Tibial artery (tissue), 4 donors: ENCODE measurements at regions not wholly inside any gene's neighbourhood (a gene's known extent, or its start where the extent isn't known, plus 50 kb on each side); places are given as distances from the start of the nearest gene placed in this dataset.

Experiments used
- DNase-seq, 2 donors: peaks; one replicate each; pipeline ENCODE4 v3.0.0-alpha.2; 2019
- H3K27ac ChIP-seq, 2 donors: fragments of 200-600 bp; sonication (generic) in 1 of 2; 1 replicate in 1 of 2; 2 replicates in 1 of 2; pipeline ENCODE4 v1.5.1; 2018 to 2019; ENCODE audit warnings: mild to moderate bottlenecking in 1 of 2
- H3K27me3 ChIP-seq, 2 donors: fragments of 200-600 bp; sonication (generic) in 1 of 2; one replicate each; pipeline versions ENCODE4 v1.5.1 to v1.6.0; 2016 to 2019
- H3K36me3 ChIP-seq, 3 donors: fragments of 200-600 bp; sonication (generic) in 2 of 3; one replicate each; pipeline ENCODE4 v1.5.1; 2016 to 2019; ENCODE audit warnings: mild to moderate bottlenecking in 2 of 3
- H3K4me1 ChIP-seq, 4 donors: fragments of 200-600 bp; sonication (generic) in 2 of 4; 1 replicate in 3 of 4; 2 replicates in 1 of 4; pipeline ENCODE4 v1.5.1; 2016 to 2019
- H3K4me3 ChIP-seq, 2 donors: fragments of 200-600 bp; sonication (generic) in 1 of 2; 1 replicate in 1 of 2; 2 replicates in 1 of 2; pipeline ENCODE4 v1.5.1; 2018 to 2019; ENCODE audit warnings: mild to moderate bottlenecking in 2 of 2
- H3K9me3 ChIP-seq, 3 donors: fragments of 200-600 bp; sonication (generic) in 1 of 3; one replicate each; pipeline ENCODE4 v1.5.1; 2016 to 2019
- intact Hi-C: fragments of 100-400 bp; cut with DNase I; formaldehyde crosslinking; loops from one replicate; pipeline ENCODE4 v1.15.0; 2023; ENCODE audit warnings: low total_unique reads
- TF ChIP-seq, protein P1 (sequence below), 2 experiments: fragments of 200-600 bp in 1 of 2; fragments of 450-650 bp in 1 of 2; IDR thresholded peaks; one replicate each; pipeline ENCODE4 v1.5.1; 2017 to 2019; ENCODE audit warnings: antibody characterized with exemption in 2 of 2, mild to moderate bottlenecking in 1 of 2, moderate library complexity in 1 of 2

DNA sequence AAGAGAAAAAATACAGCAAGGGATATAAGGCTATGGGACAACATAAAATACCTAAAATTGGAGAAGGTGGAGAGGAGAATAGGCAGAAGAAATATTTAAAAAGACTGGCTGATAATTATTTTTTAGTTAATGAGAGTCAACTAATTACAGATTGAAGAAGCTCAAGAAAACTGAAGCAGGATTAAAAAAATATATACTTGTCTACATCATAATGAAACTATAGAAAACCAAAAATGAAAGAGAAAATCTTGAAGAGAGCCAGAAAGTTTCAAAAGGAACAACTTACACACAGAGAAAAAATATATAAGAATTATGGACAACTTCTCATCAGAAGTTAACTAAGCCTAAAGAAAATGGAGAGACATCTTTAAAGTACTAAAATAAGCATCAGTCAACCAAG is 62.9 kb upstream of the APCDD1 start:
- DNase-seq: no peak
- Histone ChIP-seq H3K27ac (no peak overlapping the region), H3K9me3 (no peaks in the 10 kb centered on the region), H3K36me3 (no peaks in the 10 kb centered on the region), H3K4me1 (no peaks in the 10 kb centered on the region), H3K4me3 (no peak overlapping the region), H3K27me3 (no peaks in the 10 kb centered on the region)
- TF ChIP-seq, protein P1, sequence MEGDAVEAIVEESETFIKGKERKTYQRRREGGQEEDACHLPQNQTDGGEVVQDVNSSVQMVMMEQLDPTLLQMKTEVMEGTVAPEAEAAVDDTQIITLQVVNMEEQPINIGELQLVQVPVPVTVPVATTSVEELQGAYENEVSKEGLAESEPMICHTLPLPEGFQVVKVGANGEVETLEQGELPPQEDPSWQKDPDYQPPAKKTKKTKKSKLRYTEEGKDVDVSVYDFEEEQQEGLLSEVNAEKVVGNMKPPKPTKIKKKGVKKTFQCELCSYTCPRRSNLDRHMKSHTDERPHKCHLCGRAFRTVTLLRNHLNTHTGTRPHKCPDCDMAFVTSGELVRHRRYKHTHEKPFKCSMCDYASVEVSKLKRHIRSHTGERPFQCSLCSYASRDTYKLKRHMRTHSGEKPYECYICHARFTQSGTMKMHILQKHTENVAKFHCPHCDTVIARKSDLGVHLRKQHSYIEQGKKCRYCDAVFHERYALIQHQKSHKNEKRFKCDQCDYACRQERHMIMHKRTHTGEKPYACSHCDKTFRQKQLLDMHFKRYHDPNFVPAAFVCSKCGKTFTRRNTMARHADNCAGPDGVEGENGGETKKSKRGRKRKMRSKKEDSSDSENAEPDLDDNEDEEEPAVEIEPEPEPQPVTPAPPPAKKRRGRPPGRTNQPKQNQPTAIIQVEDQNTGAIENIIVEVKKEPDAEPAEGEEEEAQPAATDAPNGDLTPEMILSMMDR (IDR thresholded peaks at IDR 0.05): no peak
- intact Hi-C loops: no loop called here

DNA sequence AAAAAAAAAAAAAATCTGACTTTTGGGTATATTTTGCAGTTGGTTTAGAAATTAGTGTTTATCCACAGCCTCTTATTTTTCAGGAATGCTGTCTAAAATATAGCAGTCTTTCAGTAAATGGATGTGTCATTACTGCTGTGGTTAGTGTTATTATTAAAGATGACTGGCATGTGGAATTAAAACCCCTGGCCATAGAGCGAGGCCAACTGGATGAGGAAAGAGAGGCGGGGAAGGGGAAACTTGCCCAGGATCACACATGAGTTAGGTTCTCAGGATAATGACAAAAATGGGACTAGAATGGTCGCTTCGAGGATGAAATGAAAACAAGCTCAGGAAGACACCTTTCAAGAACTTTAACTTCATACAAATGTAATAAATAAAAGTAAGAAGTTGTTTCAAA is 57.4 kb upstream of the APCDD1 start:
- no peaks in the 10 kb centered on the region for H3K9me3 ChIP-seq
- TF ChIP-seq, protein P1 (IDR thresholded peaks at IDR 0.05): no peak
- no peak overlapping the region for H3K4me3 ChIP-seq
- H3K27me3 ChIP-seq: no peaks in the 10 kb centered on the region
- no peaks in the 10 kb centered on the region for H3K36me3 ChIP-seq
- no peak for DNase-seq
- no peaks in the 10 kb centered on the region for H3K4me1 ChIP-seq
- intact Hi-C loops: no loop called here
- H3K27ac ChIP-seq: no peak overlapping the region

DNA sequence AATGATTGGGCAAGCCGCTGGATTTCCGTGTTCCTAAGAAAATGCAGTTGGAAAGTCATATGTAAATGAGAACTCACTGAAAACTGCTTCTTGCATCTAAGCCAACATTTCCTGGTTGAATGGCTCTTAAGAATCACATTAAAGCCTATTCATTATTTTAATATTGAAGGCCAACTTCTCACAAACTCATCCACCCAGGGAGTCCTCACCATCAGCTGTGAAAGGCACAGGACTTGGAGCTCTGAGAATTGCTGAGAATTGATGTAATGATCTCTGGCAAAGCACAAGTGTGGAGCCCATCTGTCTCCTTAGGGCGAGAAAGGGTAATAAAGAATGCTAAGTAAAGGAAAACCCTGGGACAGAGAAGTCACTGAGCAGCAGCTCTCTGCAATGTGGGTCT is 55.9 kb upstream of the APCDD1 start:
- Histone ChIP-seq H3K4me3 (no peak overlapping the region), H3K36me3 (no peaks in the 10 kb centered on the region), H3K9me3 (no peaks in the 10 kb centered on the region), H3K27me3 (no peaks in the 10 kb centered on the region), H3K4me1 (no peaks in the 10 kb centered on the region), H3K27ac (no peak overlapping the region)
- DNase-seq: no peak
- intact Hi-C loops: no loop called here
- TF ChIP-seq, protein P1 (IDR thresholded peaks at IDR 0.05): no peak

DNA sequence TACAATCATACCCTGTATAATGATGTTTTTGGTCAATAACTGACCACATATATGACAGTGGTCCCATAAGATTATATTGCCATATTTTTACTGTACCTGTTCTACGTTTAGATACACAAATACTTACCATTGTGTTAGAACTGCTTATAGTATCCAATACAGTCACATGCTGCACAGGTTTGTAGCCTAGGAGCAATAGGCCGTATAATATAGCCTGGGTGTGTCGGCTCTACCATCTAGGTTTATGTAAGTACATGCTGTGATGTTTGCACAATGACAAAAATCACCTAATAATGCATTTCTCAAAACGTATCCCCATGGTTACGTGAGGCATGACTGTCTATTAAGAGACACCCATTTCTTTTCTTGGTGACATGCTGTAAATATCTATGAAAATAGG is 55.0 kb upstream of the APCDD1 start:
- TF ChIP-seq, protein P1 (IDR thresholded peaks at IDR 0.05): no peak
- Histone ChIP-seq H3K36me3 (no peaks in the 10 kb centered on the region), H3K4me3 (no peak overlapping the region), H3K27me3 (no peaks in the 10 kb centered on the region), H3K4me1 (no peaks in the 10 kb centered on the region), H3K9me3 (no peaks in the 10 kb centered on the region), H3K27ac (no peak overlapping the region)
- intact Hi-C loops: no loop called here
- no peak for DNase-seq

DNA sequence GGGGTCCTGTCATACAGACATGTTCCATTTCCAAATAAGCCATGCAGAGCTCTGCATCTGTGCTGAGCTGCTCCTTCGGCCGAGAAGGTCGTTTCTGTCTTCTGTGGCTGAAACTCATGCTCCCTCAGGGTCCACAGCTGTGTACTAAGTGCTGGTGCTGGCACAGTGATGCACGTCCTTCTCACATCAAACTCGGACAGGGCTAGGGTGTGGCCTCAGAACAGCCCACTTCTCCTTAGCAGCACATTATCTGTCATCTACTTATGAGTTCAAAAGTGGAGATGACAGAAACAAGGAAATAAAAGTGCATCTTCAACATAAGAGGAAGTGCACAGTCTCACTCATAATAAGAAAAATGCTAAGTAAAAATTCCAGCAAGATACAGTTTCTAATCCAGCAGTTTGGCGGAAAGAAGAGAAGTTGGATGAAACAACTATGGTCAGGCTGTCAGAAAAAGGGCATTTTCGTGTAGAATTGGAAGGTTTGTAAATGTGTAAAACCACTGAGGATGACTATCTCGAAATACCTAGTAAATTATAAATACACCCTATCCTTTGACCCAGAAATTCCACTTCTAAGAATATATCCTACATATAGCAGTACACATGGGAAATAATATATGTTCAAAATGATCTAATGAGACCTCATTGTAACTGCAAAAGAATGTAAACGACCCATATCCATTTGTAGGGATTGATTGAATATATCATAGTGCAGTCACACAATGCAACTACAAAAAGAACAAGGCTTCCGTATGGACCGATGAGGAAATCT is 53.7 kb upstream of the APCDD1 start:
- Histone ChIP-seq H3K36me3 (no peaks in the 10 kb centered on the region), H3K9me3 (no peaks in the 10 kb centered on the region), H3K27ac (no peak overlapping the region), H3K4me3 (no peak overlapping the region), H3K4me1 (no peaks in the 10 kb centered on the region), H3K27me3 (no peaks in the 10 kb centered on the region)
- no peak for DNase-seq
- intact Hi-C loops: no loop called here
- TF ChIP-seq, protein P1 (IDR thresholded peaks at IDR 0.05): no peak

DNA sequence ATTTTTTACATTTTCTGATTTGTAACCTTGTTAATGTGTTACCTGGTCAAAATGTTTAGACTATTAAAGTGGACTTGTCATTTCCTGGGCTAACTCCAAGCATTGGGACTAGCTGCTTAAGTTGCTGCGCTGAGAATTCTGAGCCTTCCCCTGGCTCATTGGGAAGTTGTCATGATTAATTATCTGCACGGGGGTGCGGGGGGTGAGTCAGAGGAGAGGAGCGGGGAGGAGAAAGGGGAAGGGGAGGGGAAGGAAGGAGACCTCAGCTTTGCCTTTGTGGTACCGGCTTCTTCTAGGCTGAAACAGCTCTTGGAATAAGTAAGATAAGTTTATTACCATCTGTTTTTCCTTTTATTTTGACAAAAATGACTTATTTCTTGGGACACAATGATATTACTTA is 52.9 kb upstream of the APCDD1 start:
- no peak overlapping the region for H3K4me3 ChIP-seq
- TF ChIP-seq, protein P1 (IDR thresholded peaks at IDR 0.05): no peak
- H3K36me3 ChIP-seq: no peaks in the 10 kb centered on the region
- H3K4me1 ChIP-seq: no peaks in the 10 kb centered on the region
- H3K27me3 ChIP-seq: no peaks in the 10 kb centered on the region
- intact Hi-C loops: no loop called here
- H3K9me3 ChIP-seq: no peaks in the 10 kb centered on the region
- DNase-seq: no peak
- no peak overlapping the region for H3K27ac ChIP-seq
